GM21619 (cell line): ENCODE measurements at regions not wholly inside any gene's neighbourhood (a gene's known extent, or its start where the extent isn't known, plus 50 kb on each side); places are given as distances from the start of the nearest gene placed in this dataset.
"Not testable (repeated sequence)": the region's sequence is repeated elsewhere in the genome, so short reads cannot be mapped to it uniquely, and the experiment has no call there.

ENCODE experiments used
- ATAC-seq: cut with Tn5 transposase; IDR thresholded peaks from one replicate; pipeline ENCODE4 v1.9.1; 2021; ENCODE audit not compliant: unreplicated experiment

GRCh38 chr12:22808860-22809259, 183.9 kb downstream of the ETNK1 start:
- no peak for ATAC-seq

- no peak for ATAC-seq
These were observed 185.1 kb downstream of the ETNK1 start for GRCh38 chr12:22810036-22810435.

DNA sequence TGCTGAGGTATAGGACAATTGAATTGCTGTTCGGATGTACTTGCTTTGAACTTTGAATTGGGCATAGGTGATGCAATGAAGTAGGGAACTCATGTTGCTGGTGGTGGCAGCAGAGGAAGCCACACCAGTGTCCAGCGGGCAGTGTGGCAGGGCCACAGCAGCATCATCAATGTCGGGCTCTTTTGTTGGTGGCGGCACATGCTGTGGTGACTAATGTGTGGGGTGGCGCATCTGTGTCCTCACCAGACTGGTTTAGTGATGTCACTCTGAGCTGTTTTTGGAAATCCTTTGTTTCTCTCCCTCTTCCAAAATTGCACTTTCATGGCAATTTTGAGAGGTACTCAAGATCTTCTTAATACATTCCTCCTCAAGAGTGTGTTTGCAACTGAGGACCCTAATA, 187.6 kb downstream of the ETNK1 start:
- ATAC-seq, result no peak

GRCh38 chr12:22821985-22822384, 197.0 kb downstream of the ETNK1 start:
- ATAC-seq, result no peak

DNA sequence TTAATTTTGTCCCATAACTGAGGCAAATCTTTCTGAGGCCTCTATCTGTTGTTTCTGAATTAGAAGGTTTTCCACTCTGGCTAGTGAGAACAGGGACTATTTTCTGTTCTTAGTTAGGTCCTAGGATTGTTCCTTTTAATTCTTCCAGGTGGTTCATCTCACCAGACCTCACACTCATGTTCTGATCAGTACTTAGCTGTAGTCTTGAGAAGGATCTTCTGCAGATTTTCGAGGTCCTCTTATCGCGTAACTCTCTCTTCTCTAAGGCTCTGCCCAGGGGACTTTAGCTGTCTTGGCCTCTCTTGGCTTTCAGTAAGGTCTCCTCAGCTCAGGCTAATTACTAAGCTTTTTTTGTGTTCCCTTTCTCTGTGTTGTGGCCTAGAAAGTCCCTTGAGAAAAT, 201.1 kb downstream of the ETNK1 start:
- ATAC-seq, result no peak

DNA sequence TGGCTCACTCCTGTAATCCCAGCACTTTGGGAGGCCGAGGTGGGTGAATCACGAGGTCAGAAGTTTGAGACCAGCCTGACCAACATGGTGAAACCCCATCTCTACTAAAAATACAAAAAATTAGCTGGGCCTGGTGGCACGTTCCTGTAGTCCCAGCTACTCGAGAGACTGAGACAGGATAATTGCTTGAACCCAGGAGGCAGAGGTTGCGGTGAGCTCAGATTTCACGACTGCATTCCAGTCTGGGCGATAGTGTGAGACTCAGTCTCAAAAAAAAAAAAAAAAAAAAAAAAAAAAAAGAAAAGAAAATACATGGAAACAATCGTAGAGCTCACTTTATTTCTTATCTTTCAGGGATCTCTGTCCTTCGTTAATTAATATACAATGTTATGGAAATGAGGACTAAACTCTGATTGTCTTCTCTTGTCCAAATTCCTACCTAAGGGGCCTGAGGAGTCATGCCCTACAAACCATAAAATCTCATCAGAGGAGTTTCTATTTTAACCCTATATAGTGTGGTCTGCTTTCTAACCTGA, 201.5 kb downstream of the ETNK1 start:
- ATAC-seq, result not testable (repeated sequence)

- no peak for ATAC-seq
These were observed 203.1 kb downstream of the ETNK1 start for GRCh38 chr12:22828066-22828465.

DNA sequence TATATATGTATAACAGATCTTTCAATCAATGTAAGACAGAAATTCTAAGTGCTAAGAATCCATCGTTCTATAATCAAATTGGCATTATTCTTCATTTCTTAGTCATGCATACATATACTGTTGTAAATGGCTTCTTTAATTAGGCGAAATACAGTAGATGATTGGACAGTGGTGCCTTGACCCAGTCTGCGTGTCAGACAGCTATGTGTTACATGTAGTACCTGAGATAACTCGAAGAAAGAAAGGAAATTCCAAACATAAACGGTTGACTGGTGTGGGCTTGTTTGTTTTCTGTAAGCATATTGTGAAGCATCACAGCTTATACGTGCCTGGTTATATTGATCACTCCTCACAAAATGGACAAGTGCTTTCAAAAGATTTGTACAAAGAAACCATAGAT, 210.5 kb downstream of the ETNK1 start:
- no peak for ATAC-seq

- ATAC-seq, result no peak
These were observed 225.2 kb downstream of the ETNK1 start for GRCh38 chr12:22850185-22850584.

DNA sequence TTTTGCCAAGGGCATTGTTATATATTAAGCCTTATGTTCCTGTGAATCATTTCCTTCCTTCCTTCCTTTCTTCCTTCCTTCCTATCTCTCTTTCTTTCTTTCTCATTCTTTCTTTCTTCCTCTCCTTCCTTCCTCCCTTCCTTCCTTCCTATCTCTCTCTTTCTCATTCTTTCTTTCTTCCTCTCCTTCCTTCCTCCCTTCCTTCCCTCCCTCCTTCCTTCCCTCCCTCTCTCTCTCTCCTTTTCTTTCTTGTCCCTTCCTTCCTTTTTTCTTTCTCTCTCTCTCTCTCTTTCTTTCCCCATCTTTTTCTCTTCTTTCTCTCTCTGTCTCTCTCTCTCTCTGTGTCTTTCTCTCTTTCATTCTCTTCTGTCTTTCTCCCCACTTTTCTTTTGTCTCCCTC, 226.6 kb downstream of the ETNK1 start:
- ATAC-seq, result no peak

GRCh38 chr12:22855456-22855855, 230.5 kb downstream of the ETNK1 start:
- ATAC-seq, result no peak

- no peak for ATAC-seq
These were observed 231.2 kb downstream of the ETNK1 start for GRCh38 chr12:22856178-22856577.

GRCh38 chr12:22858849-22859570, 234.0 kb downstream of the ETNK1 start:
- ATAC-seq, result no peak

GRCh38 chr12:22860926-22861325, 236.0 kb downstream of the ETNK1 start:
- ATAC-seq, result no peak

DNA sequence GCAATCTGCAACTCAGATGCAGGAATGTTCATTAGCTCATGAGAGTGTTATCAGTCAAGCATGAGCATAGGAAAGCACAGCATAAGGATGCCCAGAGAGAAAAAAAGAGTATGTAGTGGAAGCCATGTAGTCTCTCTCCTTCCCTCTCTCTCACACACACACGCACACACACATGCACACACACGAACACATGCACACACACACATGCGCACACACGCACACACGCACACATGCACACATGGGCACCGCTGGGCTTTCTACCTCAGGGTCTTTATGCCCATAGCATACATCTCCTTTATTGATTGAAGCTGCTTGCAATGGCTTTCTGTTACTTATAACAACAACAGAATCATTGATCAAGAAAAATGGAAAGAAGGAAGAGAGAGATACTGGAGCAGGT, 240.9 kb downstream of the ETNK1 start:
- no peak for ATAC-seq

DNA sequence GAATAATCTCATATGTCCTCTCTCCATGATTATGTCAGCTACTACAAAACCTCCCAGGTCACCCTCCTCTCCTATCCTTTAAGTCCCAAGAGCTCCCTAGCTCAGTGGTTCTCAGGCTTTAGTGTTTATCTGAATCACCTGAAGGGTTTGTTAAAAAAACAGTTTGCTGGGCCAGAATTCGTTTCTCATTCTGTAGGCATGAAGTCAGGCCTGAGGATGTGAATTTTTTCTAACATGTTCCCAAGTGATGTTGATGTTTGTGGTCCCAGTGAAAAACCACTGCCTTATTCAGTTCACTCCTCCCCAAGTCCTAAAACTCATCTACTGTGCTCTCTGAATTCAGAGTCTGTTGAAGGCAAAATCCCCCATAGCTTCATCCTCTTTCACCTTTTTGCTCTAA, 241.4 kb downstream of the ETNK1 start:
- ATAC-seq, result no peak

GRCh38 chr12:22874151-22874550, 249.2 kb downstream of the ETNK1 start:
- no peak for ATAC-seq

DNA sequence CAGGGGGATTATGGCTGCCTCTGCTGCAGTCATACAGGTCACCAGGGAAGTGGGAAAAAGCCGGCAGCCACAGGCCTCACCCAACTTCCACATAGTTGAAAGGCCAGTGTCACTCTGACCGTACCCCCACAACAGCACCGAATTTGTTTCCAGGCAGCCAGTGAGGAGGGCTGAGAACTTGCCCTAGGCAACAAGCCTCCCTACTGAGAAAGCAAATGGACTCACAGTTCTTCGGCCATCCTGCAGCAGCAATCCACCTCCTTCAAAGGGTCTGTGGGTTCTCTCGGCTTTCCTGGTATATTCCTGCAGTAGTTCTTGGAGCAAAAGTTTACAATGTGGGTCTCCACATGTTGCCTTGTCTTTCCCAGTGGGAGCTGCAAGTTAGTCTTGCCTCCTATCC, 251.3 kb downstream of the ETNK1 start:
- no peak for ATAC-seq

GRCh38 chr12:22879203-22879602, 254.2 kb downstream of the ETNK1 start:
- ATAC-seq, result no peak

DNA sequence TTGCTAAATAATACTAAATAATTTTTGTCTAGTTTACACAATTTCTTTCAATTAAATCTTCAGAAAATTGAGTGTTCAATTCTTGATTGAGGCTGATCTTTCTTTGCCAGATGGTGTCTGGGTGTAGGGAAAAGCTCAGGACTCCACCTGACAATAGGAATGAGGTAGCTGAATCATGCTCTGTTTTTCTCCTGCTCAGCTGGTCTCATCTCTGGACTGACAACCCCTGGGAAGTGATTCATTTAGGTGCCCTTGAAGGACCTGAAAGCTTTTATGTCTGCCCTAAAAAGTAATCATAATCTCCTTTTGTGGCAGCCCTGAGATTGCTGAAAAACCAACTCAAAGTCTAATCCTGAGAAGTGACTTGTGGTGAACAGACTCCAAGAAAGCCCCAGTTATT, 255.4 kb downstream of the ETNK1 start:
- ATAC-seq, result no peak

DNA sequence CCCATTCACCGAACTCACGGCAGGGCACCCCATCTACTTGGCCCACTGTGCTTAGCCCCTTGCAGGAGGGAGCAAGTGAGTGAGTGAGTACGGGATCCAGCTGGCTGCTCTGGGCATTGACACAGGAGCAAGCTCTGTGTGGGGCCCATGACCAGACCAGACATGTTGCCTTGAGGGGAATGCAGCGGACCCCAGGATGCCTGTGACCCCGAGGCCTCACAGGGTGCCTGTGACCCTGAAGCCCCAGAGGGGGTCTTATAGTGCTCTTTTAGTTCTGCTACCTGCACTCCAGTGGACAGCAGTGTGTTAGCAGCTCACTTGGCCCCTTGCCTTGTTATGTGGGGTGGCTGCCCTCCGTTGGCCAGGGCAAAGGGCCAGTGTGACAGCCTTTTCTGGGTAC, 255.8 kb downstream of the ETNK1 start:
- ATAC-seq, result no peak

- ATAC-seq, result no peak
These were observed 257.0 kb downstream of the ETNK1 start for GRCh38 chr12:22881878-22882385.

DNA sequence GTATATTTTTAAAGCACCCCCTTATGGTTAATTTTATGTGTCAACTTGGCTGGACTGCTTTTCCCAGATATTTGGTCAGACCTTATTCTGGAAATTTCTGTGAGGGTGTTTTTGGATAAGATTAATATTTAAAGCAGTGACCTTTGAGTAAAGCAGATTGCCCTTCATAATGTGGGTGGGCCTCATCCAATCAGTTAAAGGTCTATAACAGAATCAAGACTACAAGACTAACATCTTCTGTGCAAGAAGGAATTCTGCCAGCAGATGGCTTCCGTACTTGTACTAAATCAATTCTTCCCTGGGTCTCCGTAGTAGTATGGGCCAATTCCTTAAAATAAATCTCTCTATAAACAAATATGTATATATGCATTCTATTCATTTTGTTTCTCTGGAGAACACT, 257.6 kb downstream of the ETNK1 start:
- ATAC-seq, result no peak
